ENCODE measurements at regions not wholly inside any gene's neighbourhood (a gene's known extent, or its start where the extent isn't known, plus 50 kb on each side); places are given as distances from the start of the nearest gene placed in this dataset.

GRCh38 chr11:109166441-109166840, 255.5 kb upstream of the C11orf87 start:
- intact Hi-C loops (cut with DNase I) = no loop called here
- H3K36me3 ChIP-seq (replicated peaks in 1 of 2) = no peaks in the 10 kb centered on the region
- 78 to 90% (median 83%) methylated on average over 2 of the region's 2 CpGs for WGBS, 4 donors
- no peaks in the 10 kb centered on the region for H3K9me3 ChIP-seq (replicated peaks in 1 of 3)
- no peaks in the 10 kb centered on the region for H3K4me1 ChIP-seq (replicated peaks in 1 of 2)
- H3K4me3 ChIP-seq = no peak overlapping the region
- TF ChIP-seq CTCF (IDR thresholded peaks at IDR 0.05) (no peak), POLR2A (IDR thresholded peaks at IDR 0.05) (no peak)
- no peak for DNase-seq
- H3K27me3 ChIP-seq = no peaks in the 10 kb centered on the region
- H3K27ac ChIP-seq = no peak overlapping the region

- Histone ChIP-seq H3K27ac (no peak overlapping the region), H3K4me1 (replicated peaks in 1 of 2) (no peaks in the 10 kb centered on the region)
Observed at GRCh38 chr11:109173504-109173903, 248.5 kb upstream of the C11orf87 start.

GRCh38 chr11:109184376-109184775, 237.6 kb upstream of the C11orf87 start:
- no peak for DNase-seq
- Histone ChIP-seq H3K4me3 (no peak overlapping the region), H3K4me1 (replicated peaks in 1 of 2) (no peaks in the 10 kb centered on the region), H3K27ac (no peak overlapping the region), H3K36me3 (replicated peaks in 1 of 2) (no peaks in the 10 kb centered on the region), H3K9me3 (replicated peaks in 1 of 3) (no peaks in the 10 kb centered on the region), H3K27me3 (no peaks in the 10 kb centered on the region)
- WGBS, 4 donors = 86 to 100% (median 91%) methylated on average over 1 of the region's 1 CpG
- intact Hi-C loops (cut with DNase I) = no loop called here
- TF ChIP-seq CTCF (IDR thresholded peaks at IDR 0.05) = no peak
- TF ChIP-seq POLR2A (IDR thresholded peaks at IDR 0.05) = no peak

More at GRCh38 chr11:109173504-109173903, 248.5 kb upstream of the C11orf87 start:
- DNase-seq = no peak
- no peaks in the 10 kb centered on the region for H3K27me3 ChIP-seq
- TF ChIP-seq CTCF (IDR thresholded peaks at IDR 0.05) = no peak
- no peak for TF ChIP-seq POLR2A (IDR thresholded peaks at IDR 0.05)
- no peak overlapping the region for H3K4me3 ChIP-seq
- no peaks in the 10 kb centered on the region for H3K36me3 ChIP-seq (replicated peaks in 1 of 2)
- H3K9me3 ChIP-seq (replicated peaks in 1 of 3) = no peaks in the 10 kb centered on the region
- intact Hi-C loops (cut with DNase I) = no loop called here

- no peak overlapping the region for H3K27ac ChIP-seq
- H3K36me3 ChIP-seq (replicated peaks in 1 of 2) = no peaks in the 10 kb centered on the region
- TF ChIP-seq POLR2A (IDR thresholded peaks at IDR 0.05) (no peak), CTCF (IDR thresholded peaks at IDR 0.05) (no peak)
- H3K27me3 ChIP-seq = no peaks in the 10 kb centered on the region
- H3K4me1 ChIP-seq (replicated peaks in 1 of 2) = no peaks in the 10 kb centered on the region
- no peaks in the 10 kb centered on the region for H3K9me3 ChIP-seq (replicated peaks in 1 of 3)
- intact Hi-C loops (cut with DNase I) = no loop called here
- 80 to 93% (median 91%) methylated on average over 5 to 6 of the region's 6 CpGs for WGBS, 4 donors
- no peak for DNase-seq
- no peak overlapping the region for H3K4me3 ChIP-seq
Observed at GRCh38 chr11:109192864-109193263, 229.1 kb upstream of the C11orf87 start.

All from adrenal gland (tissue), 9 donors.